Spleen (tissue), 7 donors: ENCODE measurements at regions not wholly inside any gene's neighbourhood (a gene's known extent, or its start where the extent isn't known, plus 50 kb on each side); places are given as distances from the start of the nearest gene placed in this dataset.

Source experiments
- POLR2A ChIP-seq, 3 donors: fragments of 450-650 bp; IDR thresholded peaks; one replicate each; pipeline ENCODE4 v1.5.1; 2017; ENCODE audit warnings: antibody characterized with exemption in 3 of 3, mild to moderate bottlenecking in 1 of 3
- POLR2AphosphoS5 ChIP-seq, 3 donors: sonication (generic); formaldehyde crosslinking; IDR thresholded peaks; one replicate each; pipeline ENCODE4 v1.5.1; 2017; ENCODE audit warnings: antibody characterized with exemption in 3 of 3
- TF ChIP-seq, protein P1 (sequence below), 11 experiments: fragments of 200-600 bp in 7 of 11; fragments of 450-650 bp in 4 of 11; sonication (generic) in 4 of 11; IDR thresholded peaks in 8 of 11; conservative IDR thresholded peaks in 3 of 11; 1 replicate in 7 of 11; 2 replicates in 4 of 11; pipeline versions ENCODE4 v1.4.0 to v1.8.0; 2016 to 2021; ENCODE audit warnings: antibody characterized with exemption in 11 of 11, inconsistent platforms in 4 of 11, mild to moderate bottlenecking in 1 of 11
- donor health status: DM: no; HTN: no; CAD: no; lungs with moderate emphysema.
- donor health status: DM: no; HTN: no; CAD: no.
- donor health status: DM: no; HTN: no; CAD: no.

DNA sequence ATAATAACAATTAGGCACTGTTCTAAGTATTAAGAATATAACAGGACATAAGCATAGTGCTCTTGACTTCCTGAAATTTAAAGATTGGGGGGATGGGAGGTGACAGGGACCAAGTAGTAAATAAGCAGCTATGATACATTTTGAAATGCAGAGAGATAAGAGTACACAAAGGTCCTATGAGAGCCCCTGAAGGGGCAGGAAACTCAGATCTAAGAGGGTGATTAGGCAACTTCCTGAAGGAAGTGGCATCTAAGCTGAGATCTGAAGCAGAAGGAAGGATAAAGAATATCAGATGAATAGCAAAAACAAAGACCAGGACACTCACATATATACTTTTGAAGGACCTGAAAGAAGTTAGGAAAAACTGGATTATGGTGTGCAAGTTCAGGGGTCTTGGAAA, 415.2 kb upstream of the FRG2C start:
- no peak for TF ChIP-seq POLR2AphosphoS5 (IDR thresholded peaks at IDR 0.05)
- TF ChIP-seq, protein P1, sequence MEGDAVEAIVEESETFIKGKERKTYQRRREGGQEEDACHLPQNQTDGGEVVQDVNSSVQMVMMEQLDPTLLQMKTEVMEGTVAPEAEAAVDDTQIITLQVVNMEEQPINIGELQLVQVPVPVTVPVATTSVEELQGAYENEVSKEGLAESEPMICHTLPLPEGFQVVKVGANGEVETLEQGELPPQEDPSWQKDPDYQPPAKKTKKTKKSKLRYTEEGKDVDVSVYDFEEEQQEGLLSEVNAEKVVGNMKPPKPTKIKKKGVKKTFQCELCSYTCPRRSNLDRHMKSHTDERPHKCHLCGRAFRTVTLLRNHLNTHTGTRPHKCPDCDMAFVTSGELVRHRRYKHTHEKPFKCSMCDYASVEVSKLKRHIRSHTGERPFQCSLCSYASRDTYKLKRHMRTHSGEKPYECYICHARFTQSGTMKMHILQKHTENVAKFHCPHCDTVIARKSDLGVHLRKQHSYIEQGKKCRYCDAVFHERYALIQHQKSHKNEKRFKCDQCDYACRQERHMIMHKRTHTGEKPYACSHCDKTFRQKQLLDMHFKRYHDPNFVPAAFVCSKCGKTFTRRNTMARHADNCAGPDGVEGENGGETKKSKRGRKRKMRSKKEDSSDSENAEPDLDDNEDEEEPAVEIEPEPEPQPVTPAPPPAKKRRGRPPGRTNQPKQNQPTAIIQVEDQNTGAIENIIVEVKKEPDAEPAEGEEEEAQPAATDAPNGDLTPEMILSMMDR (IDR thresholded peaks at IDR 0.05 in 8 of 11, conservative IDR thresholded peaks at IDR 0.05 in 3 of 11), result no peak
- TF ChIP-seq POLR2A (IDR thresholded peaks at IDR 0.05), result no peak
